ENCODE measurements at regions not wholly inside any gene's neighbourhood (a gene's known extent, or its start where the extent isn't known, plus 50 kb on each side); places are given as distances from the start of the nearest gene placed in this dataset.

GRCh38 chr5:39761199-39761950, 336.6 kb upstream of the DAB2 start:
- no peaks in the 10 kb centered on the region for H3F3A ChIP-seq (ENCODE audit: insufficient read depth, low read length)
- no peak overlapping the region for H3K9ac ChIP-seq (ENCODE audit: low read length)
- no peaks in the 10 kb centered on the region for H3K79me2 ChIP-seq (ENCODE audit: low read length)
- H3K4me2 ChIP-seq (ENCODE audit: low read depth, low read length): no peak overlapping the region
- no peaks in the 10 kb centered on the region for H3K27me3 ChIP-seq (replicated peaks; ENCODE audit: insufficient read depth, low read length)
- H3K9me3 ChIP-seq (replicated peaks; ENCODE audit: insufficient read depth, low read length): no peaks in the 10 kb centered on the region
- H3K4me3 ChIP-seq (ENCODE audit: low read length): no peak overlapping the region
- H3K9me2 ChIP-seq (replicated peaks; ENCODE audit: insufficient read depth, low read length): no peaks in the 10 kb centered on the region
- DNase-seq: no peak
- H2AFZ ChIP-seq (ENCODE audit: low read length): no peak overlapping the region
- no peak for TF ChIP-seq EZH2 (optimal IDR thresholded peaks at IDR 0.05; ENCODE audit: low read depth, low read length)
- TF ChIP-seq CTCF (IDR thresholded peaks at IDR 0.05; ENCODE audit: low read length): no peak
- TF ChIP-seq EZH2phosphoT487 (IDR thresholded peaks at IDR 0.05; ENCODE audit: low read length): no peak
- H3K4me1 ChIP-seq (ENCODE audit: low read length): peaks cover 12% of the 10 kb centered on the region
- no peaks in the 10 kb centered on the region for H3K36me3 ChIP-seq (replicated peaks; ENCODE audit: insufficient read depth, low read length)
- no peaks in the 10 kb centered on the region for H4K20me1 ChIP-seq (ENCODE audit: insufficient read depth, low read length)
- no peak overlapping the region for H3K27ac ChIP-seq (ENCODE audit: low read length)

GRCh38 chr5:39760385-39761198, 335.8 kb upstream of the DAB2 start:
- H2AFZ ChIP-seq (ENCODE audit: low read length): no peak overlapping the region
- no peaks in the 10 kb centered on the region for H3K36me3 ChIP-seq (replicated peaks; ENCODE audit: insufficient read depth, low read length)
- peaks cover 12% of the 10 kb centered on the region for H3K4me1 ChIP-seq (ENCODE audit: low read length)
- no peak overlapping the region for H3K4me3 ChIP-seq (ENCODE audit: low read length)
- TF ChIP-seq EZH2 (optimal IDR thresholded peaks at IDR 0.05; ENCODE audit: low read depth, low read length) (no peak), EZH2phosphoT487 (IDR thresholded peaks at IDR 0.05; ENCODE audit: low read length) (no peak), CTCF (IDR thresholded peaks at IDR 0.05; ENCODE audit: low read length) (no peak)
- no peaks in the 10 kb centered on the region for H3K79me2 ChIP-seq (ENCODE audit: low read length)
- H3K4me2 ChIP-seq (ENCODE audit: low read depth, low read length): no peak overlapping the region
- no peak overlapping the region for H3K9ac ChIP-seq (ENCODE audit: low read length)
- H3K9me2 ChIP-seq (replicated peaks; ENCODE audit: insufficient read depth, low read length): no peaks in the 10 kb centered on the region
- no peaks in the 10 kb centered on the region for H3K9me3 ChIP-seq (replicated peaks; ENCODE audit: insufficient read depth, low read length)
- no peaks in the 10 kb centered on the region for H4K20me1 ChIP-seq (ENCODE audit: insufficient read depth, low read length)
- no peaks in the 10 kb centered on the region for H3F3A ChIP-seq (ENCODE audit: insufficient read depth, low read length)
- DNase-seq: no peak
- H3K27ac ChIP-seq (ENCODE audit: low read length): no peak overlapping the region
- H3K27me3 ChIP-seq (replicated peaks; ENCODE audit: insufficient read depth, low read length): no peaks in the 10 kb centered on the region

- no peak for DNase-seq
- TF ChIP-seq EZH2 (optimal IDR thresholded peaks at IDR 0.05; ENCODE audit: low read depth, low read length) (no peak), EZH2phosphoT487 (IDR thresholded peaks at IDR 0.05; ENCODE audit: low read length) (no peak), CTCF (IDR thresholded peaks at IDR 0.05; ENCODE audit: low read length) (no peak)
- Histone ChIP-seq H2AFZ (ENCODE audit: low read length) (no peak overlapping the region), H3K4me3 (ENCODE audit: low read length) (no peak overlapping the region), H3K4me1 (ENCODE audit: low read length) (peaks cover 12% of the 10 kb centered on the region), H3F3A (ENCODE audit: insufficient read depth, low read length) (no peaks in the 10 kb centered on the region), H3K9ac (ENCODE audit: low read length) (no peak overlapping the region), H3K79me2 (ENCODE audit: low read length) (no peaks in the 10 kb centered on the region), H3K9me3 (replicated peaks; ENCODE audit: insufficient read depth, low read length) (no peaks in the 10 kb centered on the region), H3K9me2 (replicated peaks; ENCODE audit: insufficient read depth, low read length) (no peaks in the 10 kb centered on the region), H3K27ac (ENCODE audit: low read length) (peak overlapping the region; percentile 3; the same call in 1 of the 2 replicates), H3K27me3 (replicated peaks; ENCODE audit: insufficient read depth, low read length) (no peaks in the 10 kb centered on the region), H3K4me2 (ENCODE audit: low read depth, low read length) (peak overlapping the region; percentile 7; the same call in 1 of the 2 replicates), H4K20me1 (ENCODE audit: insufficient read depth, low read length) (no peaks in the 10 kb centered on the region), H3K36me3 (replicated peaks; ENCODE audit: insufficient read depth, low read length) (no peaks in the 10 kb centered on the region)
Observed at GRCh38 chr5:39759701-39760100, 334.9 kb upstream of the DAB2 start.

Data from MM.1S (cell line).